Natural killer cell (primary cell): ENCODE measurements at regions not wholly inside any gene's neighbourhood (a gene's known extent, or its start where the extent isn't known, plus 50 kb on each side); places are given as distances from the start of the nearest gene placed in this dataset.

Experiments
- ATAC-seq, 3 donors: fragments of 150-1000 bp in 2 of 3; fragments of 200-7000 bp in 1 of 3; cut with Tn5 transposase; 1 replicate in 1 of 3; 2 replicates in 2 of 3; pipeline ENCODE4 v1.10.0; 2021; ENCODE audit warnings: mild to moderate bottlenecking in 2 of 3, moderate library complexity in 2 of 3
- DNase-seq, 2 donors: peaks; one replicate each; pipeline versions ENCODE4 v3.0.0 to v3.0.0-alpha.2; 2013 to 2021; ENCODE audit warnings: mixed read lengths in 1 of 2
- H3K27ac ChIP-seq: one replicate; pipeline ENCODE4 v1.5.1; 2013; ENCODE audit warnings: mild to moderate bottlenecking, low read length
- H3K27me3 ChIP-seq: one replicate; pipeline ENCODE4 v1.6.1; 2013; ENCODE audit warnings: low read length; ENCODE audit not compliant: control insufficient read depth, insufficient read depth
- H3K36me3 ChIP-seq: one replicate; pipeline ENCODE4 v1.6.1; 2013; ENCODE audit warnings: low read length; ENCODE audit not compliant: control insufficient read depth, insufficient read depth
- H3K4me1 ChIP-seq: one replicate; pipeline ENCODE4 v1.6.1; 2013; ENCODE audit warnings: low read length; ENCODE audit not compliant: control insufficient read depth, insufficient read depth
- H3K4me3 ChIP-seq: one replicate; pipeline ENCODE4 v1.5.1; 2013; ENCODE audit warnings: low read length
- H3K9me3 ChIP-seq: one replicate; pipeline ENCODE4 v1.6.1; 2013; ENCODE audit warnings: low read length; ENCODE audit not compliant: control insufficient read depth, insufficient read depth
- H3K27ac Mint-ChIP-seq, 2 donors: one replicate each; pipeline ENCODE4 v1.8.0; 2022; ENCODE audit warnings: mild to moderate bottlenecking in 2 of 2, mixed read lengths in 2 of 2, moderate library complexity in 1 of 2
- H3K27me3 Mint-ChIP-seq, 2 donors: one replicate each; pipeline ENCODE4 v1.8.0; 2022; ENCODE audit warnings: low read depth in 2 of 2, mixed read lengths in 2 of 2
- H3K36me3 Mint-ChIP-seq: one replicate; pipeline ENCODE4 v1.8.0; 2022; ENCODE audit warnings: mixed read lengths
- H3K4me1 Mint-ChIP-seq, 2 donors: one replicate each; pipeline ENCODE4 v1.8.0; 2022; ENCODE audit warnings: mixed read lengths in 2 of 2
- H3K4me3 Mint-ChIP-seq: one replicate; pipeline ENCODE4 v1.8.0; 2022; ENCODE audit warnings: mild to moderate bottlenecking, moderate library complexity, mixed read lengths
- H3K9me3 Mint-ChIP-seq, 2 donors: one replicate each; pipeline ENCODE4 v1.8.0; 2022; ENCODE audit warnings: mixed read lengths in 2 of 2
- WGBS: methylation state at CpG from one replicate; pipeline ENCODE4 v1.1.7; 2013; ENCODE audit warnings: missing lambda C conversion rate; ENCODE audit not compliant: insufficient coverage; 5-methylcytosine and 5-hydroxymethylcytosine counted together
- intact Hi-C: fragments of 100-400 bp; cut with micrococcal nuclease; formaldehyde crosslinking; loops from one replicate; pipeline ENCODE4 v1.14.2; 2022
- TF ChIP-seq, protein P1 (sequence below): fragments of 200-600 bp; IDR thresholded peaks from one replicate; pipeline ENCODE4 v1.8.0; 2022; ENCODE audit warnings: antibody characterized with exemption

DNA sequence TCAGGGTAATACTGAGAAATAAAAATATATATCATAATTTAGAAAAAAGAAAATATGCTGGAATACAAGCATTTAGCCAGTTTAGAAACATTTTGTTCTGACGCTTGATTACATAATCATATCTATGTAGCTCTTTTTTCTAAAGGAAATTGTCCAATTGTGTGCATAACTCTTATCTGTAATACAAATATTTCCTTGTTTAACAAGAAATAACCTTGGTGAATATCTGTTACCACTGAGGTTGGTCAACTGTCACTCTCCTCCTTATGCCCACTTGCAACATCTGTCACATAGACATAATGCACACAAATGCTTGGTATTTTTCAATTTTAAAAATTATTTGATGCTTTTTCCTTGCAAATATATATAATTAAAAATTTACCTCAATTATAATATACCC is 609.7 kb downstream of the TLL1 start:
- Histone ChIP-seq H3K4me1 (no peaks in the 10 kb centered on the region), H3K36me3 (no peaks in the 10 kb centered on the region), H3K27ac (no peak overlapping the region), H3K27me3 (no peaks in the 10 kb centered on the region), H3K9me3 (no peaks in the 10 kb centered on the region), H3K4me3 (no peak overlapping the region)
- H3K27ac Mint-ChIP-seq: no peak overlapping the region
- no peak overlapping the region for H3K4me3 Mint-ChIP-seq
- no peaks in the 10 kb centered on the region for H3K27me3 Mint-ChIP-seq
- H3K36me3 Mint-ChIP-seq: no peaks in the 10 kb centered on the region
- DNase-seq (no peak), ATAC-seq (no peak)
- peaks cover 9 to 13% of the 10 kb centered on the region in 2 donors for H3K9me3 Mint-ChIP-seq
- TF ChIP-seq, protein P1, sequence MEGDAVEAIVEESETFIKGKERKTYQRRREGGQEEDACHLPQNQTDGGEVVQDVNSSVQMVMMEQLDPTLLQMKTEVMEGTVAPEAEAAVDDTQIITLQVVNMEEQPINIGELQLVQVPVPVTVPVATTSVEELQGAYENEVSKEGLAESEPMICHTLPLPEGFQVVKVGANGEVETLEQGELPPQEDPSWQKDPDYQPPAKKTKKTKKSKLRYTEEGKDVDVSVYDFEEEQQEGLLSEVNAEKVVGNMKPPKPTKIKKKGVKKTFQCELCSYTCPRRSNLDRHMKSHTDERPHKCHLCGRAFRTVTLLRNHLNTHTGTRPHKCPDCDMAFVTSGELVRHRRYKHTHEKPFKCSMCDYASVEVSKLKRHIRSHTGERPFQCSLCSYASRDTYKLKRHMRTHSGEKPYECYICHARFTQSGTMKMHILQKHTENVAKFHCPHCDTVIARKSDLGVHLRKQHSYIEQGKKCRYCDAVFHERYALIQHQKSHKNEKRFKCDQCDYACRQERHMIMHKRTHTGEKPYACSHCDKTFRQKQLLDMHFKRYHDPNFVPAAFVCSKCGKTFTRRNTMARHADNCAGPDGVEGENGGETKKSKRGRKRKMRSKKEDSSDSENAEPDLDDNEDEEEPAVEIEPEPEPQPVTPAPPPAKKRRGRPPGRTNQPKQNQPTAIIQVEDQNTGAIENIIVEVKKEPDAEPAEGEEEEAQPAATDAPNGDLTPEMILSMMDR: no peak
- intact Hi-C loops: no loop called here
- no CpG with 5 or more reads among the region's 1 CpG for WGBS
- H3K4me1 Mint-ChIP-seq: no peaks in the 10 kb centered on the region

DNA sequence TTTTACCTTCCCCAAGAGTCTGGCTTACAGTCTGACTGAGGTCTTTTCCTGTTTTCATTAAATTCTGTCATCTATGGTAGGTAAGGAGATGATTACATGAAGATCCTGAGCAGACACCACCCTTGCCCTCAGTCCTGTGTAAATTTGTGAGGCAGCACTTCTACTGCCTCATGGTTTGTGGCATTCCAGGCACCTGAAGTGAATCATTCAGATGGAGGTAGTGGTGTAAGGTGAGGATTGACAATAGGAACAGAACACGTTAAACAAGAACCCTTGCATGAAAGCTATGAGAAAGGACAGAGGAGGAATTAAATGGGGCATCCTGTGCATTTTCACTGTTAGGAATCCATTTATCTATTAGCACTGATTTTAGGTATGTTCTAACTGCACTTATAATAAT is 618.6 kb downstream of the TLL1 start:
- Histone ChIP-seq H3K4me1 (no peaks in the 10 kb centered on the region), H3K4me3 (no peak overlapping the region), H3K27ac (no peak overlapping the region), H3K9me3 (no peaks in the 10 kb centered on the region), H3K36me3 (no peaks in the 10 kb centered on the region), H3K27me3 (no peaks in the 10 kb centered on the region)
- intact Hi-C loops: no loop called here
- WGBS: 87% methylated on average over 1 of the region's 1 CpG
- Mint-ChIP-seq H3K9me3 (peaks cover 13% of the 10 kb centered on the region in 2 donors), H3K36me3 (no peaks in the 10 kb centered on the region), H3K4me1 (no peaks in the 10 kb centered on the region), H3K4me3 (no peak overlapping the region), H3K27ac (no peak overlapping the region), H3K27me3 (no peaks in the 10 kb centered on the region)
- ATAC-seq (no peak), DNase-seq (no peak)
- TF ChIP-seq, protein P1: no peak

DNA sequence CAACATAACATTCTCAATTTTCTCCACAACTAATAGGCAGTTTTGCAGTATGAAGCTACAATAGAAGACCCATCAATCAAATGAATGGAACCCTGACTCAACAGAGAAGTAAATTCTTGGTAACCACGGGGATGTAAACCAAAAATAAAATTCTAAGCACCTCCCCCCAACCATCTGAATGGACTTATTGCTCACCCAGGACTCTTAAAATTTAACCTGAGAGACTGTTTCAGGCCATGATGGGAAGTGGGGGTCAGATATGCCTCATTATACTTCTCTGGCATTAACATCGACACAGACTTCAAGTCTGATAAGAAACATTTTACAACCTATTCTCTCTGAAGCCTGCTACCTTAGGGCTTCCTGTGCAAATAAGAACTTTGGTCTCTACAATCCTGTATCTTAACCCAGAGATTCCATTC is 620.9 kb downstream of the TLL1 start:
- Mint-ChIP-seq H3K9me3 (peaks cover 19% of the 10 kb centered on the region in 2 donors), H3K4me3 (no peak overlapping the region), H3K27me3 (no peaks in the 10 kb centered on the region), H3K36me3 (no peaks in the 10 kb centered on the region), H3K4me1 (no peaks in the 10 kb centered on the region), H3K27ac (no peak overlapping the region)
- 53% methylated on average over 2 of the region's 2 CpGs for WGBS
- no peaks in the 10 kb centered on the region for H3K4me1 ChIP-seq
- H3K36me3 ChIP-seq: no peaks in the 10 kb centered on the region
- H3K4me3 ChIP-seq: no peak overlapping the region
- intact Hi-C loops: no loop called here
- no peaks in the 10 kb centered on the region for H3K9me3 ChIP-seq
- no peak overlapping the region for H3K27ac ChIP-seq
- DNase-seq (no peak), ATAC-seq (no peak)
- TF ChIP-seq, protein P1: no peak
- no peaks in the 10 kb centered on the region for H3K27me3 ChIP-seq

DNA sequence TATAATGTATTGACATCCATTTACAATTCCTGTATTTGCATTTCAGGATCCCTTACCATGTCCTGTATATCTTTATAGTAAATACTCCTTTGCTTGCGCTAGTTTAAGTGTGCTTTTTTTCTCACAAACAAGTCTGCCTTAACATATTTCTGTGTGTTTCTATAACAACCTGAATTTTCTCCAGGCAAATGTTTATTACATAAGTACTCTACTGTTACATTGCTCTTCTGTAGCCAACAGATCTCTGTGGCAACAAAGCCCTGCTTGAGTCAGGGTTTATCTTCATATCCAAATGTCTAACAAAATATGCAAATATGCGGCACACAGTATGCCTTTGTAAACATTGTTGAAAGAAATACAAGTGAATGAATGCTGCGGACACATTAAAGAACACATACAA is 625.5 kb downstream of the TLL1 start:
- Histone ChIP-seq H3K36me3 (no peaks in the 10 kb centered on the region), H3K9me3 (no peaks in the 10 kb centered on the region), H3K27ac (no peak overlapping the region), H3K4me1 (no peaks in the 10 kb centered on the region), H3K27me3 (no peaks in the 10 kb centered on the region), H3K4me3 (no peak overlapping the region)
- TF ChIP-seq, protein P1: no peak
- intact Hi-C loops: no loop called here
- Mint-ChIP-seq H3K36me3 (peaks cover 7% of the 10 kb centered on the region), H3K27me3 (no peaks in the 10 kb centered on the region), H3K4me1 (no peaks in the 10 kb centered on the region), H3K9me3 (peaks cover 22 to 28% of the 10 kb centered on the region in 2 donors), H3K4me3 (no peak overlapping the region), H3K27ac (no peak overlapping the region)
- DNase-seq (no peak), ATAC-seq (no peak)
- 100% methylated on average over 2 of the region's 3 CpGs for WGBS
